ENCODE measurements at regions not wholly inside any gene's neighbourhood (a gene's known extent, or its start where the extent isn't known, plus 50 kb on each side); places are given as distances from the start of the nearest gene placed in this dataset.

DNA sequence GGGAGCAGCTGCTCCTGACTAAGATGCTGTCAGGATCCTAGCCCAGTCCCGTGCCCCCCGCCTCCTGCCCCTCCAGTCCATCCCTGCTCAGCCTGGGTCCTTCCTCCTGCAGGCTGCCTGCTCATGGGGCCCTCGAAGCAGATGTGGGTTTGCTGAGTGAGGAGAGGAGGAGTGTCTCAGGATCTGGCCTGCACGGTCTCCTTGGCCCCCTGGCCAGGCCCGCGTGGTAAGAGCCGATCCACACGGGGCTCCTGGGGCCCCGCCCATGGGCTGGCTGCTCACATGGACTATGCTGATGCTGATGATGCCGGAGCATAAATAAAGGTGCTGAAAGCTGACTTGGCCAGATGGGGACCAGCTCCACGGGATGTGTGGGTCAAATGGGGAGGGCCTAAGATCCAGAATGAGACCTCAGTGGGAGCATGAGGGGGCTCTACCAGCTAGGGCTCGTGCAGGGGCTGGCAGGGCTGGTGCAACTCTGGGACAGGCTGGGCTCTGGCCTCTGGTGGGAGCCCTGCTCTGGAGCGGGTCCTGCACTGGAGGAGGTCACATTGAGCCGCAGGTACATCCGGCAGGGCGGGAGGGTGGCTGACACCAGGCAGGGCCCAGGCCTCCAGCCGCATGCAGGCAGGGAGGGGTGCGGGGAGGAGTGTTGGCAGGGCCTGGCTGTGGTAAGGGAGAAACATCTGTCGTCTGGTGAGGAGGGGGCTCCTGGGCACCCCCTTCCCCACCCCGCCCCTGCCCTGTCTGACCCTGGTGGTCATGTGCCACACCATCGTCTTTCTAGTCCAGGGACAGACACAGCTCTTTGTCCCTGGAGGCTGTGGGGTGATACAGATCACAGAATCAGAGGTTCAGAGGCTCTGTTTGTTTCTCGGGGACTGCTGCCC lies 275.3 kb upstream of the HDAC4 start:
- Mint-ChIP-seq H3K4me1 (ENCODE audit: low read depth, unreplicated experiment) (no peaks in the 10 kb centered on the region), H3K27ac (ENCODE audit: unreplicated experiment) (no peak overlapping the region), H3K9me3 (ENCODE audit: low read depth, unreplicated experiment) (no peaks in the 10 kb centered on the region), H3K4me3 (ENCODE audit: low read depth, unreplicated experiment) (no peak overlapping the region), H3K36me3 (ENCODE audit: insufficient read depth, unreplicated experiment) (no peaks in the 10 kb centered on the region), H3K27me3 (ENCODE audit: unreplicated experiment) (peaks cover 57% of the 10 kb centered on the region)
- no peak for TF ChIP-seq CTCF (IDR thresholded peaks at IDR 0.05; ENCODE audit: unreplicated experiment)
- CTCF ChIA-PET: no interaction called here
- BruUV-seq (replicated peaks): no TSS peak
- DNase-seq: no peak
- intact Hi-C loops (cut with micrococcal nuclease; ENCODE audit: unreplicated experiment): no loop called here

GRCh38 chr2:239674981-239675825 lies 274.4 kb upstream of the HDAC4 start:
- TF ChIP-seq CTCF (IDR thresholded peaks at IDR 0.05; ENCODE audit: unreplicated experiment): no peak
- peaks cover 66% of the 10 kb centered on the region for H3K27me3 Mint-ChIP-seq (ENCODE audit: unreplicated experiment)
- intact Hi-C loops (cut with micrococcal nuclease; ENCODE audit: unreplicated experiment): no loop called here
- H3K9me3 Mint-ChIP-seq (ENCODE audit: low read depth, unreplicated experiment): no peaks in the 10 kb centered on the region
- H3K27ac Mint-ChIP-seq (ENCODE audit: unreplicated experiment): no peak overlapping the region
- H3K36me3 Mint-ChIP-seq (ENCODE audit: insufficient read depth, unreplicated experiment): no peaks in the 10 kb centered on the region
- H3K4me1 Mint-ChIP-seq (ENCODE audit: low read depth, unreplicated experiment): no peaks in the 10 kb centered on the region
- CTCF ChIA-PET: no interaction called here
- no peak overlapping the region for H3K4me3 Mint-ChIP-seq (ENCODE audit: low read depth, unreplicated experiment)
- DNase-seq: no peak
- no TSS peak for BruUV-seq (replicated peaks)

DNA sequence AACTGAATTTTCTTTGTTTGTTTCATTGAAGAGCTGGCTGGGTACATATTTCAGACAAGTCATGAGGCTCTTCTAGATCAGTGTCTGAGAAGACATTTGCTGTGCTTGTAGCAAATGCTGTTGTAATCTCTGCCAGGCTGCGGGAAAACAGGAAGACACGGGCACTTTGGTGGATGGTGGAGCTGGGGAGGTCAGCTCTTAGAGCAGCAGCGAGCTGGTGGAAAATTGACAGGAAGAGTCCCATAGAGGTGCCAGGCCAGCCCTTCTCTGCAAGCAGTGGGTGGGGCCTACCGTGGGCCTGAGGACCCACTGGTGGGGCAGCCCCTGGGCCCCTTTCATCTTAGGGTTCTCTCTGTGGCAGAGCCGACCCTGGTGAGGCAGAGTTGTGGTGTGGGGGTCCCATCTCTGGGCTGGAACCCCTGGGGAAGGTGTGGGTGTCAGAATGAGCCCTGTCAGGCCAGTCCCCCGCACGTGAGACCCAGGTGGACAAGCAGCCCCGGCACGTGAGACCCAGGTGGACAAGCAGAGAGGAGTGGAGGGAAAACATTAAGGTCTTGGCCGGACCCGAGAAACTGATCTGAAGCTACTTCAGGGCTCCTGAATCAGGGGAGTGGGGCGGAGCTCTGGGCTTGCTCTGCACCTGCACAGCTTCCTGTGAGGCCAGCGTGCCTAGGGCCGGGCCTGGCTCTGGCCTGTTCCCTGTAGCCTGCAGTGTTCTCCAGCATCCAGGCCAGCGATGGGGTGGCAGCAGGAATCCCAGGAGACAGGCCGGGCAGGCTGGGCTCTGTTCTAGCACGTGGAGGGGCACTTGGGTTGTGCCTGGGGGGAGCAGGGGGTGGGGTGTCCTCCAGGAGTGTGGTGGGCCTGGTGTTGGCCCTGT lies 273.5 kb upstream of the HDAC4 start:
- Mint-ChIP-seq H3K27me3 (ENCODE audit: unreplicated experiment) (peaks cover 67% of the 10 kb centered on the region), H3K27ac (ENCODE audit: unreplicated experiment) (no peak overlapping the region), H3K36me3 (ENCODE audit: insufficient read depth, unreplicated experiment) (no peaks in the 10 kb centered on the region), H3K9me3 (ENCODE audit: low read depth, unreplicated experiment) (no peaks in the 10 kb centered on the region), H3K4me1 (ENCODE audit: low read depth, unreplicated experiment) (no peaks in the 10 kb centered on the region), H3K4me3 (ENCODE audit: low read depth, unreplicated experiment) (no peak overlapping the region)
- DNase-seq: no peak
- no peak for TF ChIP-seq CTCF (IDR thresholded peaks at IDR 0.05; ENCODE audit: unreplicated experiment)
- intact Hi-C loops (cut with micrococcal nuclease; ENCODE audit: unreplicated experiment): no loop called here
- CTCF ChIA-PET: no interaction called here
- no TSS peak for BruUV-seq (replicated peaks)

DNA sequence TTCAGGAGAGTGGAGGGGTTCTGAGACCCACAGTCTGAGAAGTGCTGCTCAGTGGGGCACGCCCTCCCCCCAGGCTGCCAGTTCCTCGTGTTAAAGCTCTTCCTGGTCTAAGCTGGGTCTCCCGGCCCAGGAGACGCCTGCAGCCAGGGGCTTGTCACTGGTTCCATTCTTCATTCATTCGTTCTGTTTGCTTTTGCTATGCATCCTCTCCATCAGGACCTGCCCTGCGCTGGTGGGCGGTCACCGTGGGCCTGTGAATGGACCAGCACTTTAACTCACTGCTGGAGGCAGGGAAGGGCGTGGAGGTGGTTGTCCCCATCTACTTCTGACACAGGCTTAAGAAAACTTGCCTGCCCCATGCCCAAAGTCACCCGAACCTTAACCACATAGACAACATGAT lies 272.8 kb upstream of the HDAC4 start:
- no peak overlapping the region for H3K27ac Mint-ChIP-seq (ENCODE audit: unreplicated experiment)
- DNase-seq: no peak
- no peaks in the 10 kb centered on the region for H3K36me3 Mint-ChIP-seq (ENCODE audit: insufficient read depth, unreplicated experiment)

More for the DNA sequence above, 272.8 kb upstream of the HDAC4 start:
- CTCF ChIA-PET: no interaction called here
- Mint-ChIP-seq H3K9me3 (ENCODE audit: low read depth, unreplicated experiment) (no peaks in the 10 kb centered on the region), H3K27me3 (ENCODE audit: unreplicated experiment) (peaks cover 67% of the 10 kb centered on the region), H3K4me1 (ENCODE audit: low read depth, unreplicated experiment) (no peaks in the 10 kb centered on the region), H3K4me3 (ENCODE audit: low read depth, unreplicated experiment) (no peak overlapping the region)
- no TSS peak for BruUV-seq (replicated peaks)
- no peak for TF ChIP-seq CTCF (IDR thresholded peaks at IDR 0.05; ENCODE audit: unreplicated experiment)
- intact Hi-C loops (cut with micrococcal nuclease; ENCODE audit: unreplicated experiment): no loop called here
